WTC11 (cell line): ENCODE measurements at regions not wholly inside any gene's neighbourhood (a gene's known extent, or its start where the extent isn't known, plus 50 kb on each side); places are given as distances from the start of the nearest gene placed in this dataset.

Source experiments
- ATF1 ChIP-seq: sonication (generic); formaldehyde crosslinking; IDR thresholded peaks from 2 replicates; pipeline ENCODE4 v1.8.1; 2023; ENCODE audit warnings: mild to moderate bottlenecking, moderate library complexity, missing genetic modification reagents
- TCF7 ChIP-seq: sonication (generic); formaldehyde crosslinking; IDR thresholded peaks from 2 replicates; pipeline ENCODE4 v1.8.0; 2022; ENCODE audit warnings: mild to moderate bottlenecking, low read depth, missing genetic modification reagents, moderate library complexity

GRCh38 chr5:154669402-154669801, 85.8 kb upstream of the LARP1 start:
- TF ChIP-seq ATF1 (CRISPR knock-in tag): no peak
- TF ChIP-seq TCF7: no peak
